GM15510 (cell line): ENCODE measurements at regions not wholly inside any gene's neighbourhood (a gene's known extent, or its start where the extent isn't known, plus 50 kb on each side); places are given as distances from the start of the nearest gene placed in this dataset.

Experiments used
- POLR2A ChIP-seq: IDR thresholded peaks from 3 replicates; pipeline ENCODE4 v1.6.1; 2011; ENCODE audit warnings: borderline replicate concordance; ENCODE audit not compliant: insufficient read length; ENCODE audit errors: extremely low read depth

GRCh38 chr9:109966643-109967368 is 186.8 kb downstream of the PALM2AKAP2 start:
- TF ChIP-seq POLR2A = no peak

- no peak for TF ChIP-seq POLR2A
Observed at GRCh38 chr9:109967651-109968642, 187.9 kb downstream of the PALM2AKAP2 start.

GRCh38 chr9:109969011-109969410 is 189.0 kb downstream of the PALM2AKAP2 start:
- no peak for TF ChIP-seq POLR2A

- TF ChIP-seq POLR2A = no peak
Observed at GRCh38 chr9:109969573-109970237, 189.7 kb downstream of the PALM2AKAP2 start.

GRCh38 chr9:109971226-109971625 is 191.2 kb downstream of the PALM2AKAP2 start:
- no peak for TF ChIP-seq POLR2A

- no peak for TF ChIP-seq POLR2A
Observed at GRCh38 chr9:109972026-109972882, 192.3 kb downstream of the PALM2AKAP2 start.

- TF ChIP-seq POLR2A = no peak
Observed at GRCh38 chr9:109973336-109973735, 193.3 kb downstream of the PALM2AKAP2 start.

- TF ChIP-seq POLR2A = no peak
Observed at GRCh38 chr9:109974143-109974917, 194.3 kb downstream of the PALM2AKAP2 start.

GRCh38 chr9:109974918-109975276 is 194.9 kb downstream of the PALM2AKAP2 start:
- no peak for TF ChIP-seq POLR2A

GRCh38 chr9:109975574-109976295 is 195.7 kb downstream of the PALM2AKAP2 start:
- TF ChIP-seq POLR2A = no peak

GRCh38 chr9:109976303-109976702 is 196.3 kb downstream of the PALM2AKAP2 start:
- TF ChIP-seq POLR2A = no peak

- TF ChIP-seq POLR2A = no peak
Observed at GRCh38 chr9:109977521-109977920, 197.5 kb downstream of the PALM2AKAP2 start.

- TF ChIP-seq POLR2A = no peak
Observed at GRCh38 chr9:109981091-109981490, 201.1 kb downstream of the PALM2AKAP2 start.
